ENCODE measurements at regions not wholly inside any gene's neighbourhood (a gene's known extent, or its start where the extent isn't known, plus 50 kb on each side); places are given as distances from the start of the nearest gene placed in this dataset.
"Not testable (repeated sequence)": the region's sequence is repeated elsewhere in the genome, so short reads cannot be mapped to it uniquely, and the experiment has no call there.

DNA sequence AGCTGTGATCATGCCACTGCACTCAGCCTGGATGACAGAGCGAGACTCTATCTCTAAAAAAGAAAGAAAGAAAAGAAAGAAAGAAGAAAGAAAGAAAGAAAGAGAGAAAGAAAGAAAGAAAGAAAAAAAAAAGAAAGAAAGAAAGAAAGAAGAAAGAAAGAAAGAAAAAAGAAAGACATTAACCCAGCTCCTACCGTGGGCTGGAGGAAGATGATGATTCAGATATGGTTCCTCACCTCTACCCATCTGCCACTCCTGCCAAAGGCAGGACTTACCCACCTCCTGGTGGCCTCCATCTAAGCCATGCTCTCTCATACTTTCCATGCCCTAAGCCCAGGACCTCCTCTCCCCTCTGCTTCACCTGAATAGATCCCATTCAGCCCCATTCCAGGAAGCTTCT lies 93.3 kb upstream of the LHX1 start:
- peaks cover 11% of the 10 kb centered on the region for H3K27me3 ChIP-seq (ENCODE audit: control insufficient read depth, insufficient read depth, low read length)
- H3K9me3 ChIP-seq (ENCODE audit: control insufficient read depth, insufficient read depth, low read length): no peaks in the 10 kb centered on the region
- H3K4me3 ChIP-seq (ENCODE audit: low read depth, low read length): no peak overlapping the region
- TF ChIP-seq, protein P1, sequence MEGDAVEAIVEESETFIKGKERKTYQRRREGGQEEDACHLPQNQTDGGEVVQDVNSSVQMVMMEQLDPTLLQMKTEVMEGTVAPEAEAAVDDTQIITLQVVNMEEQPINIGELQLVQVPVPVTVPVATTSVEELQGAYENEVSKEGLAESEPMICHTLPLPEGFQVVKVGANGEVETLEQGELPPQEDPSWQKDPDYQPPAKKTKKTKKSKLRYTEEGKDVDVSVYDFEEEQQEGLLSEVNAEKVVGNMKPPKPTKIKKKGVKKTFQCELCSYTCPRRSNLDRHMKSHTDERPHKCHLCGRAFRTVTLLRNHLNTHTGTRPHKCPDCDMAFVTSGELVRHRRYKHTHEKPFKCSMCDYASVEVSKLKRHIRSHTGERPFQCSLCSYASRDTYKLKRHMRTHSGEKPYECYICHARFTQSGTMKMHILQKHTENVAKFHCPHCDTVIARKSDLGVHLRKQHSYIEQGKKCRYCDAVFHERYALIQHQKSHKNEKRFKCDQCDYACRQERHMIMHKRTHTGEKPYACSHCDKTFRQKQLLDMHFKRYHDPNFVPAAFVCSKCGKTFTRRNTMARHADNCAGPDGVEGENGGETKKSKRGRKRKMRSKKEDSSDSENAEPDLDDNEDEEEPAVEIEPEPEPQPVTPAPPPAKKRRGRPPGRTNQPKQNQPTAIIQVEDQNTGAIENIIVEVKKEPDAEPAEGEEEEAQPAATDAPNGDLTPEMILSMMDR (IDR thresholded peaks at IDR 0.05; ENCODE audit: low read depth, low read length): no peak
- no peak overlapping the region for H3K27ac ChIP-seq (ENCODE audit: low read depth, low read length)
- no peak for DNase-seq (ENCODE audit: low read depth, low spot score)
- ChIA-PET CTCF (no interaction called here), POLR2A (no interaction called here)

DNA sequence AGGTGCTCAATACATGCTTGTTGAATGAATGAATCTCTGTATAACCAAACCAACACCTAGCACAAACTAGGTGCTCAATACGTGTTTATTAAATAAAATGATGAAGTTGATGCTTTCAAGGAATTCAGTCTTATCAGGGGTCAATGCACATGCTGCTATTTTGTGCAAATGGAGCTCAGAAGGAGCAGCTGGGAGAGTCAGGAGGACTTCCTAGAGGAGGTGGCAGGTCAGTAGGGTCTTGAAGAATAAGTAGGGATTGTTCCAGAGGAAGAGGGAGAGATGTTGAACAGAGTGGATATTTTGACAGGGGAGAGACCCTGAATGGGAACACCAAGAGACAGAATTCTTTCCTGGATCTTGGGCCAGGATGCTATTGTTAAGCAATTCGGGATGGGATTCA lies 92.7 kb upstream of the LHX1 start:
- H3K9me3 ChIP-seq (ENCODE audit: control insufficient read depth, insufficient read depth, low read length): no peaks in the 10 kb centered on the region
- H3K27ac ChIP-seq (ENCODE audit: low read depth, low read length): no peak overlapping the region
- CTCF ChIA-PET: no interaction called here
- H3K4me3 ChIP-seq (ENCODE audit: low read depth, low read length): no peak overlapping the region
- TF ChIP-seq, protein P1 (IDR thresholded peaks at IDR 0.05; ENCODE audit: low read depth, low read length): no peak
- H3K27me3 ChIP-seq (ENCODE audit: control insufficient read depth, insufficient read depth, low read length): peaks cover 11% of the 10 kb centered on the region
- DNase-seq (ENCODE audit: low read depth, low spot score): no peak
- POLR2A ChIA-PET: no interaction called here

DNA sequence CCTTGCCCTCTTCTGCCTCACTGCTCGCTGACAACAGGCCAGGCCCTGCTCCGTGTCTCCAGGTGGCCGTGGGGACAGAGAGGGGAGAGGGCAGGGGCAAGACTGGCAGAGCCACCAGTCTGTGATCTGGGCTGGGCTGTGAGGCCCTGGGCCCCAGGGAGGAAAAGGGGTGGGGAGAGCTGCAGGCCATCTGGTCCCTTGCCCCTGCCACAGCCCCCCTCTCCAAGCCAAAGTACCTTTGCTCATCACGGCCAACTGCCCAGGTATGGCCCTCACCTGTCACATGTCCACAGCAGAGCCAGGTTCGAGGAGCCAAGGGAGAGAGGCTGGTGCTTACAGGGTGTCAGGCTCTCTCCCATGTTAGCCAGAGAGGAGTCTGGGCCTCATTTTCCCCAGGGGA lies 91.4 kb upstream of the LHX1 start:
- no peaks in the 10 kb centered on the region for H3K9me3 ChIP-seq (ENCODE audit: control insufficient read depth, insufficient read depth, low read length)
- peaks cover 11% of the 10 kb centered on the region for H3K27me3 ChIP-seq (ENCODE audit: control insufficient read depth, insufficient read depth, low read length)
- TF ChIP-seq, protein P1 (IDR thresholded peaks at IDR 0.05; ENCODE audit: low read depth, low read length): no peak
- CTCF ChIA-PET: no interaction called here
- DNase-seq (ENCODE audit: low read depth, low spot score): no peak
- POLR2A ChIA-PET: no interaction called here
- H3K4me3 ChIP-seq (ENCODE audit: low read depth, low read length): no peak overlapping the region
- no peak overlapping the region for H3K27ac ChIP-seq (ENCODE audit: low read depth, low read length)

DNA sequence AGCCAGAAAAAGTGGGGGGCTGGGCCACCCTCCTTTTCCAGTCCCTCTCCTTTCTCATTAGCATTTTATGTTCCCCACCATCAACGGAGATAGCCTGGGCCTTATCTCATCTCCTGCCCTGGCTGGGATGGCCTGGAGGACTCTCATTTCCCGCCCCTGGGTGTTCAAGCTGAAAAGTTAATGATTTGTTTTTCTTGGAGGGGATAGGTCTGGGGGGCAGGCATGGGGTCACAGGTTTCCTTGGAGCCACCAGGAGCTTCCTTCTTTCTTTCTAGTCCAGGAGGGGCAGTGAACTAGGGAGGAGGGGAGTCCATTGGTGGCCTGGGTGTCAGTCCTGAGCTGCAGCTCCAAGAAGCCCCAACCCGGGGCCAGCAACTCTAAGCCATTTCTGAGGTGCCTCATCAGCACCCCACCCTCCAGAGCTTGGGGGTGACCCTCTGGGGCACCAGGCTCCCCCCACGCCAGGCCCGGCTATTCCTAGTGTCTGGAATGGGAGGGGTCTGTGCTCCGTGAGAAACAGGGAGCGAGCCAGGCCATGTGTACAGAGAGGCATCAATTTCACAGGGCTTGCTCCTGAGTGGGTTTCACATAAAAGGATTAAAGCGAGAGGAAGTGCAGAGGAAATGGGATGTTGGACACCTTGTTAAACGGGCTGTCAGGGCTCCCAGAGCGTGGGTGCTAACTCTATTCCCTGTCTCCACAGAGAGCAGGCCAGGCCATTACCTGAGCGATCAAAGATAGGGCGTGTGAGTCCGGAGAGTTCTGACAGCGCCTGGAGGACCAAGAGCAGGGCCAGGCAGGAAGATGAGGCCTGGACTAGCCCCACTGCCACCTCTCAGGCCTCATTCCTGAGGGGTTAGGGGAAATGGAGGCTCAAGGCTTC lies 90.6 kb upstream of the LHX1 start:
- Histone ChIP-seq H3K4me3 (ENCODE audit: low read depth, low read length) (no peak overlapping the region), H3K27ac (ENCODE audit: low read depth, low read length) (no peak overlapping the region), H3K9me3 (ENCODE audit: control insufficient read depth, insufficient read depth, low read length) (no peaks in the 10 kb centered on the region), H3K27me3 (ENCODE audit: control insufficient read depth, insufficient read depth, low read length) (peaks cover 11% of the 10 kb centered on the region)
- ChIA-PET CTCF (no interaction called here), POLR2A (no interaction called here)
- TF ChIP-seq, protein P1 (IDR thresholded peaks at IDR 0.05; ENCODE audit: low read depth, low read length): no peak
- DNase-seq (ENCODE audit: low read depth, low spot score): no peak

DNA sequence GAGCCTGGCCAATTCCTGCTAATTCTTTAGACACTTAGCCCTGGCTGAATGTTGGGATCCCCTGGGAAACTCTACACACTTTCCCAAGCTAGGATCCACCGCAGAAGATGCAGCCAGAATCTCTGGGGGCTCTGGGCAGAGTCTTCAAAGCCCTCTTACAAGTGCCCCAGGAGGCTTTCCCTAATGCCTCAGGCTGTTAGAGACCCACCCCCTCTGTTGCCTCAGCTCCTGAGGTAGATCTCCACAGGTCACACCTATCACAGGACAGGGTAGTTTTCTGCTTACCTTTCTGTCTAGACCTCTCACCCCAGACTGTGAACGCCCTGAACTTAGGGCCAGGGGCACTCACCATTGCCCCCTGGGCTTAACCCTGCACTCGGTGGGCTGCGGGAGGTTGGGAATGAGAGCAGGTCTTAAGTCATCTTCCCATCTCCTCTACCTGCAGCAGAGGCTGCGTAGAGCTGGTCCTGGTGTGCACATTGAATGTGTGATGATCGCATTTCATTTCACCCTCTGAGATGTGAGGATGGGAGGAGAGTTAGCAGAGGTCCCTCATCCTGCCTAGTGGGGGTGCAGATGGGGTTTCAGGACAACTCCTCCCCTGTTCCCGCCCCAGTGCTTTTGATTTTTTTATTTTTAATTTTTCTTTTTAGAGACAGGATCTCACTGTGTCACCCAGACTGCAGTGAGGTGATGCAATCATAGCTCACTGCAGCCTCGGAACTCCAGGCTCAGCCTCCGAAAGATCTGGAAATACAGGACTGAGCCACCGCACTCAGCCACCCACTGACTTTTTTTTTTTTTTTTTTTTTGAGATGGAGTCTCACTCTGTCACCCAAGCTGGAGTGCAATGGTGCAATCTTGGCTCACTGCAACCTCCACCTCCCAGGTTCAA lies 89.0 kb upstream of the LHX1 start:
- no peak overlapping the region for H3K27ac ChIP-seq (ENCODE audit: low read depth, low read length)
- ChIA-PET CTCF (interaction anchor here (0.5 kb wide), 1 partner anchor 802 kb away, joined by 3 read pairs; no protein-coding TSS in a partner anchor), POLR2A (no interaction called here)
- DNase-seq (ENCODE audit: low read depth, low spot score): no peak
- TF ChIP-seq, protein P1 (IDR thresholded peaks at IDR 0.05; ENCODE audit: low read depth, low read length): no peak
- no peak overlapping the region for H3K4me3 ChIP-seq (ENCODE audit: low read depth, low read length)
- no peaks in the 10 kb centered on the region for H3K9me3 ChIP-seq (ENCODE audit: control insufficient read depth, insufficient read depth, low read length)
- H3K27me3 ChIP-seq (ENCODE audit: control insufficient read depth, insufficient read depth, low read length): peaks cover 11% of the 10 kb centered on the region

DNA sequence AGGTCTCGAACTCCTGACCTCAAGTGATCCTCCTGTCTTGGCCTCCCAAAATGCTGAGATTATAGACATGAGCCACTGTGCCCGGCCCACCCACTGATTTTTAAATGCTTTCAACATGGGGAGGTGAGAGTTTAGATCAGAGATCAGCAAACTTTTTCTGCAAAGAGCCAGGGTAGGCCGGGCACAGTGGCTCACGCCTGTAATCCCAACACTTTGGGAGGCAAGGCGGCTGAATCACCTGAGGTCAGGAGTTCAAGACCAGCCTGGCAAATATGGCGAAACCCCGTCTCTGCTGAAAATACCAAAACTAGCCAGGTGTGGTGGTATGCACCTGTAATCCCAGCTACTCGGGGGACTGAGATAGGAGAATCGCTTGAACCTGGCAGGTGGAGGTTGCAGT lies 88.3 kb upstream of the LHX1 start:
- H3K4me3 ChIP-seq (ENCODE audit: low read depth, low read length); H3K9me3 ChIP-seq (ENCODE audit: control insufficient read depth, insufficient read depth, low read length); H3K27ac ChIP-seq (ENCODE audit: low read depth, low read length); DNase-seq (ENCODE audit: low read depth, low spot score); H3K27me3 ChIP-seq (ENCODE audit: control insufficient read depth, insufficient read depth, low read length); CTCF ChIA-PET; POLR2A ChIA-PET: not testable (repeated sequence)

All from AG04450 (cell line).